ENCODE measurements at regions not wholly inside any gene's neighbourhood (a gene's known extent, or its start where the extent isn't known, plus 50 kb on each side); places are given as distances from the start of the nearest gene placed in this dataset.

DNA sequence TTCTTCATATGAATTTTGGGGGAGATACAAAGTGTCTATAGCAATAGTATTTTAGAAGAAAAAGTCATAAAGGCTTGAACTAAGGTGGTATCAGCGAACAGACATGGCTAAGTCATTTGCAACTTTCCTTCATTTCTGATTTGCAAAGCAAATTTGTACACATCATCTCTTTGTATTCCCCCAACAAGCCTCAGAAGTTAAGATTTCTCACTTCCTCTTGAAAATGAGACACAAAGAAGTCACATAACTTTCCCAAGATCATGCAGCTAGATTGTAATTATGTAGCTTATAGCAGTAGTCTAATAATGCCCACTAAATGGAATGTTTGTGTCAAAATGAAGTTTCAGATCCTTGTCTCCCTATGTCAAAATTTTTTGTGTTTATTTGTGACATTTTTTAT, 709.8 kb upstream of the HS3ST1 start:
- Histone ChIP-seq H3K9me3 (peaks cover 0 to 17% (median 8%) of the 10 kb centered on the region in 8 donors), H3K27ac (no peak overlapping the region), H3K27me3 (replicated peaks in 1 of 7) (no peaks in the 10 kb centered on the region), H3K36me3 (no peaks in the 10 kb centered on the region), H3K4me3 (no peak overlapping the region), H3K4me1 (no peaks in the 10 kb centered on the region)
- intact Hi-C loops (cut with DNase I; ENCODE audit: low total_unique reads), result no loop called here
- 60 to 83% (median 69%) methylated on average over 1 of the region's 1 CpG for WGBS, 5 donors
- no peak for DNase-seq
- TF ChIP-seq POLR2A (IDR thresholded peaks at IDR 0.05), result no peak
- no peak for TF ChIP-seq POLR2AphosphoS5 (IDR thresholded peaks at IDR 0.05)
- TF ChIP-seq, protein P1, sequence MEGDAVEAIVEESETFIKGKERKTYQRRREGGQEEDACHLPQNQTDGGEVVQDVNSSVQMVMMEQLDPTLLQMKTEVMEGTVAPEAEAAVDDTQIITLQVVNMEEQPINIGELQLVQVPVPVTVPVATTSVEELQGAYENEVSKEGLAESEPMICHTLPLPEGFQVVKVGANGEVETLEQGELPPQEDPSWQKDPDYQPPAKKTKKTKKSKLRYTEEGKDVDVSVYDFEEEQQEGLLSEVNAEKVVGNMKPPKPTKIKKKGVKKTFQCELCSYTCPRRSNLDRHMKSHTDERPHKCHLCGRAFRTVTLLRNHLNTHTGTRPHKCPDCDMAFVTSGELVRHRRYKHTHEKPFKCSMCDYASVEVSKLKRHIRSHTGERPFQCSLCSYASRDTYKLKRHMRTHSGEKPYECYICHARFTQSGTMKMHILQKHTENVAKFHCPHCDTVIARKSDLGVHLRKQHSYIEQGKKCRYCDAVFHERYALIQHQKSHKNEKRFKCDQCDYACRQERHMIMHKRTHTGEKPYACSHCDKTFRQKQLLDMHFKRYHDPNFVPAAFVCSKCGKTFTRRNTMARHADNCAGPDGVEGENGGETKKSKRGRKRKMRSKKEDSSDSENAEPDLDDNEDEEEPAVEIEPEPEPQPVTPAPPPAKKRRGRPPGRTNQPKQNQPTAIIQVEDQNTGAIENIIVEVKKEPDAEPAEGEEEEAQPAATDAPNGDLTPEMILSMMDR (IDR thresholded peaks at IDR 0.05 in 8 of 11, conservative IDR thresholded peaks at IDR 0.05 in 3 of 11), result no peak

DNA sequence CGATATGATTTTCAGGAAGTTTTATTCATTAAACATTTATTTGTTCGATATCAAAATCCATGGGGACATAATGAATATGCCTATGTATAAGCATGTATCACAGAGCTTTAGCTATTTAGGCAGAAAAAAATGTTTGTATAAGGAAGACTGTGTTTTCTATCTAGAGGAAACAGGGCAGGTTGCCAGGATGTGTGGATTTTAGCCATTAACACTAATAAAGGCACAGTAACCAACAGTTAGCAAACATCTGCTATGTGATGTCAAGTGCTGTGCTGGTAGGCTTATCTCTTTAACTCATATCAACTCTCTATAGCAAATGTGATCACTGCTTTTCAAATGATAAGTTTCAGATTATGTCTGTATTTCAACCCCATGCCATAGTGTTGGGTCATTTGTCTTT, 708.9 kb upstream of the HS3ST1 start:
- no peak for DNase-seq
- 19 to 35% (median 27%) methylated on average over 2 of the region's 2 CpGs for WGBS, 5 donors
- no peaks in the 10 kb centered on the region for H3K36me3 ChIP-seq
- no peak overlapping the region for H3K4me3 ChIP-seq
- no peaks in the 10 kb centered on the region for H3K4me1 ChIP-seq
- no peaks in the 10 kb centered on the region for H3K27me3 ChIP-seq (replicated peaks in 1 of 7)
- TF ChIP-seq POLR2A (IDR thresholded peaks at IDR 0.05) (no peak), POLR2AphosphoS5 (IDR thresholded peaks at IDR 0.05) (no peak)
- TF ChIP-seq, protein P1 (IDR thresholded peaks at IDR 0.05 in 8 of 11, conservative IDR thresholded peaks at IDR 0.05 in 3 of 11), result no peak
- peaks cover 0 to 26% (median 17%) of the 10 kb centered on the region in 8 donors for H3K9me3 ChIP-seq
- no peak overlapping the region for H3K27ac ChIP-seq
- intact Hi-C loops (cut with DNase I; ENCODE audit: low total_unique reads), result no loop called here

DNA sequence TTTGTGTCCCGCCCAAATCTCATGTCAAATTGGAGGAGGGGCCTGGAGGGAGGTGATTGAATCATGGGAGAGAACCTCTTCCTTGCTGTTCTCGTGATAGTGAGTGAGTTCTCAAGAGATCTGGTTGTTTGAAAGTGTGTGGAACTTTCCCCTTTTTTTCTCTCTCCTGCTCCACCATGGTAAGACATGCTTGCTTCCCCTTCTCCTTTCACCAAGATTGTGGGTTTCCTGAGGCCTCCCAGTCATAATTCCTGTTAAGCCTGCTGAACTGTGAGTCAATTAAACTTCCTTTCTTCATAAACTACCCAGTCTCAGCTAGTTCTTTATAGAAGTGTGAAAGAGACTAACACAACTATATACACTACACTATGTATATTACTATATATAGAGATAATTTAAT, 697.8 kb upstream of the HS3ST1 start:
- H3K36me3 ChIP-seq, result no peaks in the 10 kb centered on the region
- TF ChIP-seq, protein P1 (IDR thresholded peaks at IDR 0.05 in 8 of 11, conservative IDR thresholded peaks at IDR 0.05 in 3 of 11), result no peak
- TF ChIP-seq POLR2AphosphoS5 (IDR thresholded peaks at IDR 0.05), result no peak
- no peak for TF ChIP-seq POLR2A (IDR thresholded peaks at IDR 0.05)
- no peaks in the 10 kb centered on the region for H3K27me3 ChIP-seq (replicated peaks in 1 of 7)
- H3K27ac ChIP-seq, result no peak overlapping the region
- 29 to 50% (median 45%) methylated on average over 2 of the region's 2 CpGs for WGBS, 5 donors
- intact Hi-C loops (cut with DNase I; ENCODE audit: low total_unique reads), result no loop called here
- H3K4me3 ChIP-seq, result no peak overlapping the region
- no peaks in the 10 kb centered on the region for H3K4me1 ChIP-seq
- DNase-seq, result no peak
- peaks cover 0 to 5% (median 0%) of the 10 kb centered on the region in 8 donors for H3K9me3 ChIP-seq

DNA sequence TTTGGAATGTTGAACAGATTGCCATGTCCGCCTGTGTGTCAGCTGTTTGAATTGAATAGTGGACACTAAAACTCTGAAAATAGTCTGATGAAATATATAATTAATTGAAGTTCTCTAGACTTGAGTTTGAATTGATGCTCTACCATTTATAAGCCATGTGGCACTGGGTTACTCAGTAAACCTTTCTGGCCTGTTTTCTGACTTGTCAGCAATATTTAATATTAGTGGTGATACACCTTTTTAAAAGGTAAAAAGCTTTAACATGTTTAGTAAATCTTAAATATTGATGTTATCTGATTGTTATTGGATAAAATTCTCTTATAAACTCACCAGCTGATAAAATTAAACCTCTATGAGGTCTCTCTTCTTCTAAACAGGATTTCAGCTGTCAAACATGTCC, 695.4 kb upstream of the HS3ST1 start:
- WGBS, 5 donors, result 64 to 77% (median 75%) methylated on average over 1 of the region's 1 CpG
- Histone ChIP-seq H3K4me1 (no peaks in the 10 kb centered on the region), H3K9me3 (no peaks in the 10 kb centered on the region), H3K27me3 (replicated peaks in 1 of 7) (no peaks in the 10 kb centered on the region), H3K36me3 (no peaks in the 10 kb centered on the region), H3K27ac (peak overlapping the region in 5 of 8 donors; percentile 17 to 68 (median 49)), H3K4me3 (peak overlapping the region in 1 of 8 donors; percentile 34)
- intact Hi-C loops (cut with DNase I; ENCODE audit: low total_unique reads), result no loop called here
- TF ChIP-seq POLR2A (IDR thresholded peaks at IDR 0.05), result no peak
- TF ChIP-seq, protein P1 (IDR thresholded peaks at IDR 0.05 in 8 of 11, conservative IDR thresholded peaks at IDR 0.05 in 3 of 11), result no peak
- TF ChIP-seq POLR2AphosphoS5 (IDR thresholded peaks at IDR 0.05), result no peak
- DNase-seq, result no peak
